ENCODE measurements at regions not wholly inside any gene's neighbourhood (a gene's known extent, or its start where the extent isn't known, plus 50 kb on each side); places are given as distances from the start of the nearest gene placed in this dataset.

GRCh38 chr3:103494512-103494911 lies 1059.7 kb downstream of the ZPLD1 start:
- H3K4me3 ChIP-seq (ENCODE audit: low read depth, low read length) = no peak overlapping the region
- no peak for DNase-seq (ENCODE audit: low read depth)
- TF ChIP-seq MYC (IDR thresholded peaks at IDR 0.05; ENCODE audit: low read depth, low read length) (no peak), CTCF (IDR thresholded peaks at IDR 0.05; ENCODE audit: low read depth, low read length) (no peak), POLR2A (IDR thresholded peaks at IDR 0.05; ENCODE audit: extremely low read depth, insufficient read length) (no peak), MAX (IDR thresholded peaks at IDR 0.05; ENCODE audit: low read depth, low read length) (no peak)

GRCh38 chr3:103495186-103495585 lies 1060.4 kb downstream of the ZPLD1 start:
- H3K4me3 ChIP-seq (ENCODE audit: low read depth, low read length) = no peak overlapping the region
- DNase-seq (ENCODE audit: low read depth) = no peak
- no peak for TF ChIP-seq CTCF (IDR thresholded peaks at IDR 0.05; ENCODE audit: low read depth, low read length)
- no peak for TF ChIP-seq MYC (IDR thresholded peaks at IDR 0.05; ENCODE audit: low read depth, low read length)
- no peak for TF ChIP-seq MAX (IDR thresholded peaks at IDR 0.05; ENCODE audit: low read depth, low read length)
- no peak for TF ChIP-seq POLR2A (IDR thresholded peaks at IDR 0.05; ENCODE audit: extremely low read depth, insufficient read length)

GRCh38 chr3:103499132-103499900 lies 1064.5 kb downstream of the ZPLD1 start:
- TF ChIP-seq MAX (IDR thresholded peaks at IDR 0.05; ENCODE audit: low read depth, low read length) (no peak), CTCF (IDR thresholded peaks at IDR 0.05; ENCODE audit: low read depth, low read length) (no peak), POLR2A (IDR thresholded peaks at IDR 0.05; ENCODE audit: extremely low read depth, insufficient read length) (no peak), MYC (IDR thresholded peaks at IDR 0.05; ENCODE audit: low read depth, low read length) (no peak)
- no peak overlapping the region for H3K4me3 ChIP-seq (ENCODE audit: low read depth, low read length)
- DNase-seq (ENCODE audit: low read depth) = no peak

- TF ChIP-seq POLR2A (IDR thresholded peaks at IDR 0.05; ENCODE audit: extremely low read depth, insufficient read length) (no peak), MAX (IDR thresholded peaks at IDR 0.05; ENCODE audit: low read depth, low read length) (no peak), MYC (IDR thresholded peaks at IDR 0.05; ENCODE audit: low read depth, low read length) (no peak)
- H3K4me3 ChIP-seq (ENCODE audit: low read depth, low read length) = no peak overlapping the region
- no peak for DNase-seq (ENCODE audit: low read depth)
Observed at GRCh38 chr3:103499967-103500366, 1065.2 kb downstream of the ZPLD1 start.

- TF ChIP-seq MYC (IDR thresholded peaks at IDR 0.05; ENCODE audit: low read depth, low read length) = no peak
- no peak for TF ChIP-seq CTCF (IDR thresholded peaks at IDR 0.05; ENCODE audit: low read depth, low read length)
- TF ChIP-seq MAX (IDR thresholded peaks at IDR 0.05; ENCODE audit: low read depth, low read length) = no peak
- H3K4me3 ChIP-seq (ENCODE audit: low read depth, low read length) = no peak overlapping the region
- DNase-seq (ENCODE audit: low read depth) = no peak
Observed at GRCh38 chr3:103510760-103511159, 1075.9 kb downstream of the ZPLD1 start.

GRCh38 chr3:103511891-103512290 lies 1077.1 kb downstream of the ZPLD1 start:
- no peak for DNase-seq (ENCODE audit: low read depth)
- TF ChIP-seq MAX (IDR thresholded peaks at IDR 0.05; ENCODE audit: low read depth, low read length) = no peak
- TF ChIP-seq POLR2A (IDR thresholded peaks at IDR 0.05; ENCODE audit: extremely low read depth, insufficient read length) = no peak
- no peak for TF ChIP-seq MYC (IDR thresholded peaks at IDR 0.05; ENCODE audit: low read depth, low read length)
- TF ChIP-seq CTCF (IDR thresholded peaks at IDR 0.05; ENCODE audit: low read depth, low read length) = no peak
- no peak overlapping the region for H3K4me3 ChIP-seq (ENCODE audit: low read depth, low read length)

Data from NB4 (cell line).